ENCODE measurements at regions not wholly inside any gene's neighbourhood (a gene's known extent, or its start where the extent isn't known, plus 50 kb on each side); places are given as distances from the start of the nearest gene placed in this dataset.

GRCh38 chr6:137692806-137693205, 174.3 kb upstream of the TNFAIP3 start:
- no peak for DNase-seq

- DNase-seq: no peak
Observed at GRCh38 chr6:137693711-137694110, 173.3 kb upstream of the TNFAIP3 start.

GRCh38 chr6:137696765-137697164, 170.3 kb upstream of the TNFAIP3 start:
- DNase-seq: no peak

- DNase-seq: no peak
Observed at GRCh38 chr6:137697267-137697938, 169.7 kb upstream of the TNFAIP3 start.

- no peak for DNase-seq
Observed at GRCh38 chr6:137698636-137699030, 168.4 kb upstream of the TNFAIP3 start.

- DNase-seq: peak in 1 of 2 experiments; percentile 23
Observed at GRCh38 chr6:137699031-137699683, 167.9 kb upstream of the TNFAIP3 start.

GRCh38 chr6:137700161-137700560, 166.9 kb upstream of the TNFAIP3 start:
- no peak for DNase-seq

GRCh38 chr6:137700751-137701477, 166.1 kb upstream of the TNFAIP3 start:
- DNase-seq: no peak

- no peak for DNase-seq
Observed at GRCh38 chr6:137701942-137702341, 165.1 kb upstream of the TNFAIP3 start.

- DNase-seq: no peak
Observed at GRCh38 chr6:137702791-137703424, 164.2 kb upstream of the TNFAIP3 start.

GRCh38 chr6:137704802-137705159, 162.3 kb upstream of the TNFAIP3 start:
- DNase-seq: no peak

GRCh38 chr6:137705160-137706082, 161.6 kb upstream of the TNFAIP3 start:
- peak; percentile 51 to 61 for DNase-seq

- DNase-seq: no peak
Observed at GRCh38 chr6:137706083-137706750, 160.8 kb upstream of the TNFAIP3 start.

GRCh38 chr6:137707038-137707589, 159.9 kb upstream of the TNFAIP3 start:
- no peak for DNase-seq

GRCh38 chr6:137707590-137708360, 159.3 kb upstream of the TNFAIP3 start:
- peak; percentile 35 to 74 for DNase-seq

GRCh38 chr6:137708481-137708880, 158.6 kb upstream of the TNFAIP3 start:
- DNase-seq: no peak

- DNase-seq: no peak
Observed at GRCh38 chr6:137709424-137710236, 157.4 kb upstream of the TNFAIP3 start.

- no peak for DNase-seq
Observed at GRCh38 chr6:137711972-137712371, 155.1 kb upstream of the TNFAIP3 start.

GRCh38 chr6:137712587-137712986, 154.5 kb upstream of the TNFAIP3 start:
- DNase-seq: no peak

- no peak for DNase-seq
Observed at GRCh38 chr6:137715589-137716045, 151.4 kb upstream of the TNFAIP3 start.
